ENCODE measurements at regions not wholly inside any gene's neighbourhood (a gene's known extent, or its start where the extent isn't known, plus 50 kb on each side); places are given as distances from the start of the nearest gene placed in this dataset.

GRCh38 chr3:18885612-18886011 lies 262.7 kb upstream of the KCNH8 start:
- TF ChIP-seq CTCF (IDR thresholded peaks at IDR 0.05) (no peak), ZFX (IDR thresholded peaks at IDR 0.05; ENCODE audit: borderline replicate concordance) (no peak)
